KMS-11 (cell line): ENCODE measurements at regions not wholly inside any gene's neighbourhood (a gene's known extent, or its start where the extent isn't known, plus 50 kb on each side); places are given as distances from the start of the nearest gene placed in this dataset.

Experiments
- H2AFZ ChIP-seq: fragments of 200-600 bp; sonication (generic); 2 replicates; pipeline ENCODE4 v1.6.1; 2016; ENCODE audit warnings: antibody characterized with exemption, mixed run types, low read depth
- H3K27ac ChIP-seq: fragments of 200-600 bp; sonication (generic); 2 replicates; pipeline ENCODE4 v1.6.1; 2016; ENCODE audit warnings: mild to moderate bottlenecking, mixed run types
- H3K27me3 ChIP-seq: fragments of 200-600 bp; sonication (generic); 2 replicates; pipeline ENCODE4 v1.6.1; 2017; ENCODE audit warnings: mild to moderate bottlenecking, low read depth, mixed run types, moderate library complexity; ENCODE audit not compliant: insufficient read depth
- H3K36me3 ChIP-seq: fragments of 200-600 bp; sonication (generic); 2 replicates; pipeline ENCODE4 v1.6.1; 2017; ENCODE audit warnings: mild to moderate bottlenecking, mixed run types; ENCODE audit not compliant: insufficient read depth
- H3K4me1 ChIP-seq: fragments of 200-600 bp; sonication (generic); 2 replicates; pipeline ENCODE4 v1.6.1; 2016; ENCODE audit warnings: mild to moderate bottlenecking, low read depth, mixed run types; ENCODE audit not compliant: poor library complexity, severe bottlenecking
- H3K4me2 ChIP-seq: fragments of 200-600 bp; sonication (generic); 2 replicates; pipeline ENCODE4 v1.7.0; 2016; ENCODE audit warnings: mild to moderate bottlenecking, mixed run types
- H3K4me3 ChIP-seq: fragments of 200-600 bp; sonication (generic); IDR thresholded peaks from 2 replicates; pipeline ENCODE4 v1.6.1; 2017; ENCODE audit warnings: low read depth, low read length, mixed read lengths; ENCODE audit not compliant: insufficient read depth
- H3K79me2 ChIP-seq: fragments of 200-600 bp; sonication (generic); 2 replicates; pipeline ENCODE4 v1.6.1; 2016; ENCODE audit warnings: low read depth, mixed run types; ENCODE audit not compliant: insufficient read depth
- H3K9ac ChIP-seq: fragments of 200-600 bp; sonication (generic); 2 replicates; pipeline ENCODE4 v1.6.1; 2016; ENCODE audit warnings: mild to moderate bottlenecking, mixed run types
- H4K20me1 ChIP-seq: fragments of 200-600 bp; sonication (generic); 2 replicates; pipeline ENCODE4 v1.6.1; 2016; ENCODE audit warnings: mild to moderate bottlenecking, mixed run types; ENCODE audit not compliant: insufficient read depth
- TF ChIP-seq, protein P1 (sequence below): fragments of 200-600 bp; sonication (generic); conservative IDR thresholded peaks from 2 replicates; pipeline ENCODE4 v1.6.1; 2017; ENCODE audit warnings: low read depth, mild to moderate bottlenecking, antibody characterized with exemption, low read length, moderate library complexity, mixed read lengths

GRCh38 chr3:20743553-20744321, 557.7 kb upstream of the SGO1 start:
- Histone ChIP-seq H3K4me2 (no peak overlapping the region), H3K79me2 (no peaks in the 10 kb centered on the region), H3K27ac (no peak overlapping the region), H4K20me1 (no peaks in the 10 kb centered on the region), H3K4me3 (no peak overlapping the region), H3K36me3 (no peaks in the 10 kb centered on the region), H3K4me1 (peaks cover 21% of the 10 kb centered on the region), H2AFZ (no peak overlapping the region), H3K27me3 (no peaks in the 10 kb centered on the region), H3K9ac (no peak overlapping the region)
- TF ChIP-seq, protein P1, sequence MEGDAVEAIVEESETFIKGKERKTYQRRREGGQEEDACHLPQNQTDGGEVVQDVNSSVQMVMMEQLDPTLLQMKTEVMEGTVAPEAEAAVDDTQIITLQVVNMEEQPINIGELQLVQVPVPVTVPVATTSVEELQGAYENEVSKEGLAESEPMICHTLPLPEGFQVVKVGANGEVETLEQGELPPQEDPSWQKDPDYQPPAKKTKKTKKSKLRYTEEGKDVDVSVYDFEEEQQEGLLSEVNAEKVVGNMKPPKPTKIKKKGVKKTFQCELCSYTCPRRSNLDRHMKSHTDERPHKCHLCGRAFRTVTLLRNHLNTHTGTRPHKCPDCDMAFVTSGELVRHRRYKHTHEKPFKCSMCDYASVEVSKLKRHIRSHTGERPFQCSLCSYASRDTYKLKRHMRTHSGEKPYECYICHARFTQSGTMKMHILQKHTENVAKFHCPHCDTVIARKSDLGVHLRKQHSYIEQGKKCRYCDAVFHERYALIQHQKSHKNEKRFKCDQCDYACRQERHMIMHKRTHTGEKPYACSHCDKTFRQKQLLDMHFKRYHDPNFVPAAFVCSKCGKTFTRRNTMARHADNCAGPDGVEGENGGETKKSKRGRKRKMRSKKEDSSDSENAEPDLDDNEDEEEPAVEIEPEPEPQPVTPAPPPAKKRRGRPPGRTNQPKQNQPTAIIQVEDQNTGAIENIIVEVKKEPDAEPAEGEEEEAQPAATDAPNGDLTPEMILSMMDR, result no peak

- Histone ChIP-seq H3K4me2 (no peak overlapping the region), H3K79me2 (no peaks in the 10 kb centered on the region), H3K4me3 (no peak overlapping the region), H4K20me1 (no peaks in the 10 kb centered on the region), H3K4me1 (peaks cover 25% of the 10 kb centered on the region), H3K27ac (no peak overlapping the region), H3K9ac (no peak overlapping the region), H3K27me3 (no peaks in the 10 kb centered on the region), H2AFZ (no peak overlapping the region), H3K36me3 (no peaks in the 10 kb centered on the region)
- TF ChIP-seq, protein P1, result no peak
Measured at GRCh38 chr3:20742903-20743552, 557.0 kb upstream of the SGO1 start.

DNA sequence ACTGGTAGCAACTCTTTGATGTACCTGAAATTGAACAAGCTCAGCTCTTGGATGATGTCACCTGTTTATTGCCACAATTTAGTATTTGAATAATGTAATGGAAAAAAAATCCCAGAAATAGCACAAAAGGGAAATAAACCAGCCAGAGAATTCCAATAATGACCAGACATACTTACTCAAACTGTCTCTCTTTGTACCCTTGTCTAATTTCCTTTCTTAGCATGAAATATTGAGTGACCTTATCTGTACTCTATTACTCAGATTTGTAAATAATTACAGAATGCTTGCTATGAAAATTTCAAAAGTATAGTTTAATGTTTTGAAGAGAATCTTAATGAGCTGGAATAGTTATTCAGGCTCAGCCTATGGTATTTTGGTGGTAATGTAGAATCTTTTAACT, 555.4 kb upstream of the SGO1 start:
- Histone ChIP-seq H3K4me1 (peaks cover 25% of the 10 kb centered on the region), H3K27ac (no peak overlapping the region), H3K27me3 (no peaks in the 10 kb centered on the region), H2AFZ (no peak overlapping the region), H4K20me1 (no peaks in the 10 kb centered on the region), H3K79me2 (no peaks in the 10 kb centered on the region), H3K9ac (no peak overlapping the region), H3K4me2 (no peak overlapping the region), H3K36me3 (no peaks in the 10 kb centered on the region), H3K4me3 (no peak overlapping the region)
- TF ChIP-seq, protein P1, result no peak

DNA sequence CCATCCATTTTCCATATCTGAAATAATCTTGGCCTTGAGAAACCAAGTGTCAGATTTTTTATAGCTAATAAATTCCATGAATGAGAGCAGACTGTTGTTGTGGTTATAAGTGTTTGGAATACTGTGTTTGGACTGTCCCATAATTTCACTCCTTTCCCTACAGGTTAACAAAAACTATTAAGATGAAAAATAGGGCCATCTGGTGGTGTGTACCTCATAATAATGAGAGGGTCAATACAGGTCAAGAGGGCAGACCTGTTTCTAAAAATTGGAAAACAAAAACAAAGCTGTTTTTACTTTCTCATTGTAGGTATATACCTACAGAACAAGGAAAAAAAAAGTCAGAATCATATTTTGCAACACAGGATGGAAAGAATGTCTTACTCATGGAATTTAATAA, 553.8 kb upstream of the SGO1 start:
- Histone ChIP-seq H3K27me3 (no peaks in the 10 kb centered on the region), H3K36me3 (no peaks in the 10 kb centered on the region), H3K4me2 (peak overlapping the region; percentile 90), H3K27ac (peak overlapping the region; percentile 51; the same call in 1 of the 2 replicates), H3K9ac (no peak overlapping the region), H2AFZ (0 out of 2 replicates have a peak overlapping the region, but pooled peaks have one; percentile 46), H3K4me1 (peaks cover 25% of the 10 kb centered on the region), H4K20me1 (no peaks in the 10 kb centered on the region), H3K79me2 (no peaks in the 10 kb centered on the region), H3K4me3 (no peak overlapping the region)
- TF ChIP-seq, protein P1, result no peak
